ENCODE measurements at regions not wholly inside any gene's neighbourhood (a gene's known extent, or its start where the extent isn't known, plus 50 kb on each side); places are given as distances from the start of the nearest gene placed in this dataset.
A peak's percentile ranks its signal among the peaks of the same experiment; 100 is the strongest.

DNA sequence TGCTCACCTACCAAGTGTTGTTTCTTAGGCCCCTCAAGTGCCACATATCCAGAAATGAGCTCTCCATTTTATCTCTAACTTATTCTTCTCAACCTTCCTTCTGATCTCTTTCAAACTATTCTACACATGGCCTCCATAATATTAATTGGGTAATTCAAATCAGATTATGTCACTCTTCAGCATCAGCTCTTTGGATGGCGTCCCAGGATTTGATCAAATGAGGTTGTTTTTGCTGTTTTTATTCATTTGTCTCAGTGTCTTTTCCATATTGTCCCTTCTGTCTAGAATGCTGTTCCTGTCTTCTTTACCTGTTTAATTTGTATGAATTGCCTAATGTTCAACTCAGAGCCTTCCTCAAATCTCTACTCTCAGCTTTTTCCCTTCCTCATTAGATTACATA, 234.6 kb upstream of the CXCL12 start:
- DNase-seq (ENCODE audit: low read depth), result no peak

DNA sequence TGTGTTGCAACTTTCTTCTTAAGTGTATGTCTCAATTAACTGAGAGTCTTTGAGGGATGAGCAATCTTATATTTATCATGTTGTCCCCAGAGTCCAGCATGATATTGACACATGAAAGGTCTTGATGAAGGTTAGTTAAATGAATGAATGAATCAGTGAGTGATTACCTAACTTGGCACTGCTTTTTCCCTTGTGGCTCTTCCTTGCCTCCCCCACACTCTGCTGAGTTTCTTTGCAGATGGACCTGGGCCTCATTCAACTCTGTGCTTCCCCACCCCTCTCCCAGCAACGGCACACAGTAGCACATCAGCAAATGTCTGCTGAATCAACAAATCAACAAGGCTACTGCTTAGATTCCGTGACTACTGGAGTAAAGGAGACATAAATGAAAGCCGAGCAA, 235.1 kb upstream of the CXCL12 start:
- DNase-seq (ENCODE audit: low read depth), result no peak

DNA sequence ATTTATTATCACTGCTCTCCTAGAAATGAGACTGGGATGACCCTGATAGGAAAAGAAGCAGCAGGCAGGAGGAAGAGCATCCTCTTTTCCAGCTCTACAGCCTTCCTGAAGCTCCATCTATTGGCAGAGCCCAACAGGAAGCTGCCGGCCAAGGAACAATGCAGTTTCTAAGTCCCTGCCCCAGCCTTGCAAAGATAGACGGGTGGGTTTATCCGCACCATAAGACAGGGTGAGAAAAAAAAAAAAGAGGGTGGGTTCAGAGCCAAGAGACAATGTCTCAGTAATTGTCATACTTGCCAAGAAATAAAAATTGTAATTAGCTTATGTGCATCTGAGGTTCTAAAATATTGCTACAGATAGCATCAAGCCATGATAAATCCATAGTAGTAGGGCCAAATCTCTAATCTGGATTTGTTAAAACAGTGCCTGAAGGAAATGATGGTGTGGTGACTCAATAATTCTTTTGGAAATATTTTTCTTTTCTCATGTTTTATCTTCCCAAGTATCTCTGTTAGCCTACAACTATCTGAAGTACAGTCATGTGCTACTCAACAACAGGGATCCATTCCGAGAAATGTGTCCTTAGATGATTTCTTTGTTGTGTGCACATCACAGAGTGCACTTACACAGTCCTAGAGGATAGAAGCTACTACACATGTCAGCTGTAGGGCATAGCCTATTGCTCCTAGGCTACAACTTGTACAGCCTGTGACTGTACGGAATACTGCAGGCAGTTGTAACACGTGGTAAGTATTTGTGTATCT, 242.9 kb upstream of the CXCL12 start:
- DNase-seq (ENCODE audit: low read depth), result peak; percentile 84

DNA sequence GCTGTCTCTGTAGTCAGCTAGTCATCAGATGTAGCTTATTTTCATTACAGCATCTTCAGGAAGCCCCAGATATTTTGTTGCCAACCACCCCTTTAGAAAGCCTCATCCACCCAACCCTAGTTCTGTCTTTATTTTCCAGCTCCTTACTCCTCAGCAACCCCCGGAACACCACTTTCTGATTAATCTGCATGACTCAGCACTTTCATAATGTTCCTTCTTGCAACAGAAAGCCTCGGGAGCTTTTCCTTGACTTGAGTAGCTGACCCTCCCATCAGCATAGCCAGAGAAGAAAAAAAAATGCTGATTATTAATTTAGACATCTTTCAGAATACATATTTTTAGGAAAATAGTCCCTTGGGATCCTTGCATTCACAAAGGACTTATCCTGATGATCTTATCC, 244.0 kb upstream of the CXCL12 start:
- peak; percentile 84 for DNase-seq (ENCODE audit: low read depth)

DNA sequence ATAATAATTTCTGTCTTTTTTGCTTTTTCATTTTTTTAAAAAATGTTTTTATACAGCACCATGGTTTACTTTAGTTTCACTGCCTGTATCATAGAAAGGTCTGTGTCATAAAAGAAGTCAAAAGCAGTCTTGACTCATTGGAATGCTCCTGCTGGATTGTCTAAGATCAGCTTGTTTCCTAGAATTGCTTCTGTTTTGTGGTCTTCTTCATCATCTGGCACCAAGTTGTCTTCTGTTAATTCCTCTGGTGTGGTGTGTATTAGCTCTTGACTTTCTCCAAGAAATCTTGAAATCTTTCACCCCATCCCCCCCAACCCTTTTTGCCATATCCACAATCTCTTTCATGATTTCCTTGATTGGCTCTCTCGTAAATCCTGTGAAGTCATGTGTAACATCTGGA, 250.3 kb upstream of the CXCL12 start:
- no peak for DNase-seq (ENCODE audit: low read depth)

DNA sequence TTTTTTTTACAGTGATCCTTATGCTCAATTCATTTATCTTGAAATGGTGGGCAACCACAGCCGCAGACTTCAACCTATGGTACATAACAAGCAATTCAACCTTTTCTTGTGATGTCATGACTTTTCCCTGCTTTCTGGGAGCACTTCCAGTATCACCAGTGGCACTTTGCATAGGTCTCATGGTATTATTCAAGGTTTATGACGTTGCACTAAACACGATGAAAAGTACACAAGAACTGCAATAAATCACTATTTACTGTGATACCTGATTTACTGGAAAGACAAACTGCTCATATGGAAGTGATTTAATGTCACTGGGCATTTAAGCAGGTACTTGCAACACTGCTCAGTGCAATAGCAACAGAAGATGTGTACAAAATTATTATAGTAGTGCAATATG, 251.7 kb upstream of the CXCL12 start:
- DNase-seq (ENCODE audit: low read depth), result no peak

DNA sequence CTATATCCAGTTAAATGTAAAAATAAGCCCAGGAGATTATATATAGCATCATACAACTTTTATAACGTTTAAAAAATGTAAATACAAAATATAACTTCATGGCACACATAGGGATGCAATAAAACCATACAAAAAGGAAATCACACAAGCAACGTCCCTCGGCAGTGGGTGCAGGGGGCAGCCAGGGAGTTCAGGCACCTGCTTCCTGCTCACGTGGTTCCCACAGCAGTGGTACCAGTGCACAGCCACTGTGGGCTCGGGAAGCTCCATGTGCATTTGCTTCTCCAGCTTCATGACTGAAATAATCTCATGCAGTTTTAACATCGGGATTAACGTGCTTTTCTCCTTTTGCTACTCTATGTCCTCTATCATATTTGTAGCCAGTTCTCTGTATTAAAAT, 255.5 kb upstream of the CXCL12 start:
- DNase-seq (ENCODE audit: low read depth), result no peak

DNA sequence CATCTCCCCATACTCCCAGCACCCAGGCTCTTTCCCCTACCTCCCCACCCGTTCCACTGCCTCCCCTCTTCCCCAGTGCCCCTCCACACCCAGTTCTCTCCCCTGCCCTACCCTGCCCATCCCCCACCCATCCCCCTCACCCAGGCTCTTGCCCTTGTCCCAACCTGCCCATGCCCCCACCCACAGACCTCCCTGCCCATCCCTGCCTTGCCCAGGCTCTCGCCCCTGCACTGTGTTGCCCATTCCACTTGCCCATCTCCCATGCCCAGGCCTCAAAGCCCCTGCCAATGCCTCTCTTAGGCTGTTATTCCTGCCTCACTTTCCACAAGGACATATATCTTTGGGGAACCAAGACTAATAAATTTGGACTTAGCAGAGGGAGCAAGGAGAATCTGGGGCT, 262.6 kb upstream of the CXCL12 start:
- DNase-seq (ENCODE audit: low read depth), result no peak

DNA sequence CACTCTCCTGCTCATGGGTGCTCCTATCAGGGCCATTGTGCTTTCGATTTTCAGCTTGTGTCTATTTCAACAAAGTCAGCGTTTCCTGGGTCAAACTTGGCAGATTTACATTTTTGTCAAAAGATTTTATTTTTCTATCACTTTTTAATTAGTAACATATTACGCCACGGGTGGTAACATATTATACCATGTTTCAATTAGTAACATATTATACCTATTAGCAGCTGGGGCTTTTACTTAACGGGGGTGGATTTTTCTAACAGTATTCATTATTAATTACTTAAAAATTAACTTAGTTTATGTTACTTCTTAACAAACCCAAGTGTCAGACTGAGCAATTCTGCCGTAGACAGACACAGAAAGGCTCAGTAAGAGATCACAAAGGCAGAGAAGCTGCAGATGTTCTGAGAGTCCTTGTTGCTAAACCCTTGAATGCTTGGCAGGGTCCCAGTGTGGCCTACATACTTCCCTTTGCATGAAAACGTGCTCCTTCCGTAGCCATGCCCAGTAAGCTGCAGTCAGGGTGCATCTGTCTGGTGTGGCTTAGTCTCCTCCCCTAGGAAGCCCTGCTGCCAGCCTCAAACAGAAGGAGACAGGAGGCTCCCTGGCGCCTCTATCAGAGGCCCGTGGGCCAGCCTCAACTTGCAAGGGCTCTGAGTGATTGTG, 263.1 kb upstream of the CXCL12 start:
- no peak for DNase-seq (ENCODE audit: low read depth)

DNA sequence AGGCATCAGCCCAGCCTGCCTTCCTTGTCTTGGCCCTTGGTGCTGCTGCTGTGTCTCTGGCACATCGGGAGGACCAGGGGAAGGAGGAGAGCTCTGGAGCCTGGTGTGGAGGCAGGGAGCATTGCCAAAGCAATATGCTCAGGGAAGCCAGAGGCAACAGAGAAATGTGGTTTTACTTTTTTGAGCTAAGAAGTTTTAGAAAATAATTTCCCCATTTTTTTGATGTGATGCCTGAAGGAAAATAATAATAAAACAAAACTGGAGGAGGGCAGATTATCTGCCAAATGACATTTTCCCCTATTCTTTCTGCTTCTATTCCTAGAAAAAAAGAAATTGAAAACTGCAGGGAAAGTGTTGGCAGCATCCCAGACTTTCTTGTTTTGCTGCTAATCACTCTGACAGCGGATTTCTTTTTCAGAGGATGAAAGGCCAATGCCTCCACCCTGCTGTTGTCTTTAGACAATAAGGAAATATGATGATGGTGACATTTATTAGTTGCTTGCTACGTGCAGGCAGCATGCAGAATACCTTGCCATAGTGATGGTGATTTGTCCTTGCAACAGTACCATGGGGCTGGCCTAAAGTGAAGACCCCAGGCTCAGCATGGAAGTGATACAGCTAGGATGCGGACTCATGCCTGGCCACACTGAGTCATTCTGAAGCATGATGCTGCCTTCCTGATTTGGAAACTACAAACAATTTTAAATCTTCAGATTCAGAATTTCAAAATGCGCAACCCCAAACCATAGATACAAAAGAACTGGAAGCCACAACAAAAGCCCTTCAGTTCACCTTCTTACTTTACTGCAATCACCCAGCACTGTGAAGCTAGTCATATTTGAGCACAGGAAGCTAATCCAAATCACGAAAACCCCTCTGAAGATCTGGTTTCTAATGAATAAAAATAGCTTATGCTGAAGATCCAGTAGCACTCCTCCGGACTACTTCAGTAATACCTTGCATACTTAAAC, 260.2 kb upstream of the TMEM72 start:
- peak; percentile 34 for DNase-seq (ENCODE audit: low read depth)

DNA sequence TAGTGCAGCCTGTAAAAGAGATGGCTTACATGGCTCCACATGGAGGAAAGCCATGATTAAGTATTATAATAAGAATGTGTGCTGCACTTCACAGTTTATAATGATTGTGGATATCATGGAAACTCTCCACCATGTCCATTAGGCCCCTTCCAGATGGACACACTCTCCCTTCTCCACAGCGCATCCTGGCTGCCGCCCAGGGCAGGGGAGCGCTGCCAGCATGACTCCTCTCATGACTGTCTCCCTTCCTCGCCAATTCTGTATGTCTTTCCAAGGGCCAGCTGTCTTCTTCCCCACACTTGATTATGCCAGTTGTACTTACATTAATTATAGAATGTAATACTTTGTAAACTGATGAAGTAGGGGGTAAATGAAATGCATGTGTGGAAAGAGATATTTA, 259.3 kb upstream of the TMEM72 start:
- no peak for DNase-seq (ENCODE audit: low read depth)

DNA sequence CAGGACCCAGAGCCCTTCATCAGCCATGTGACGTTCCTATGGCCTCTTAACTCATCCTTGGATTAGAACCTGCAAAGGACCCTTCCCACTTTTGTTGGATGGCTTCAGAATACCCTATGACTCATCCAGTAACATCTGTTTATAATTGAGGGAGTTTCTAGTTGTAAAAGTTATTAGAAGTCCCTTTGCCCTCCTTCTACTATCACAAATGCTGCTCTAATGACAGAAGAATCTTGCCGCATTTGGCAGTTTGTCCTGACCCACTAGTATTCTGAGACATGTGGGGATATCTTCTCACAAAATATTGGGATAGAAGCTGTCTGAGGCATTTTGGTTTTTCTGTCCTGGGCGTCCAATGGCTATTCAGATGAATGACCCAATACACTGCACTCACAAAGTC, 251.8 kb upstream of the TMEM72 start:
- no peak for DNase-seq (ENCODE audit: low read depth)

DNA sequence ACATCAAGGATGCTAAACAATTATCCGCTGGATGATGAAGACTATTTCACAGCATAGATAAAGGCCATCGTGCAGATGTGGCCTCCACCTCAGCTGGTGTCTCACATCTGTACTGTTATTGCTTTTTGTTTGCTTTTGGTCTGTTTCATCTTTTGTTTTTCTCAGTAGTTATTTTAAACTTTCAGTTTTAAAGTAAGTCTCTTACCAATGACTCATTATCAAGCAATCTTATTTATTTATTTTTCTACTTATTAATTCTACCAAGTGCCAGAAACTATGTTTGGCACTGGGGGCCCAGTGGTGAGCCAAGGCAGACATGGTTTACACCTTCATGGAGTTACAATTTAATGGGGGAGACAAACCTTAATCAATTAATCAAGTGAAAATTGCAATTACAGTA, 250.9 kb upstream of the TMEM72 start:
- DNase-seq (ENCODE audit: low read depth), result peak; percentile 45

DNA sequence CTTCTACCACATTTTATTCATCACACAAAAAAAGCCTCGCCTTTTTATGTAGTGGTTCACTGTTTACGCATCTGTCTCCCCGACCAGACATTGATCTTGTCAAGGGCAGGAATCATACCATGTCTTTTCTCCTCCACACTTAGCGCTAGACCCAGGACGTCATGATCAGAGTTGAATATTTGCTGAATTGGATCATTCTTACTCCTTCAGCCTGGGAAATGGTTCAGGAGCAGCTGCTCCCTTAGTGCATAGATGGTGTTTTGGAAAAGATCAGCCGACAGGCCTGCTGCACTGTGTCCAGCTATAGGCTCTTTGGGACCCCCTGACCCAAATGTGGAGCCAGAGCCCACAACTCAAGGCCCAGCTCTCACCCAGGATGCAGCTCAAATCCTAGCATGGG, 249.1 kb upstream of the TMEM72 start:
- DNase-seq (ENCODE audit: low read depth), result no peak

DNA sequence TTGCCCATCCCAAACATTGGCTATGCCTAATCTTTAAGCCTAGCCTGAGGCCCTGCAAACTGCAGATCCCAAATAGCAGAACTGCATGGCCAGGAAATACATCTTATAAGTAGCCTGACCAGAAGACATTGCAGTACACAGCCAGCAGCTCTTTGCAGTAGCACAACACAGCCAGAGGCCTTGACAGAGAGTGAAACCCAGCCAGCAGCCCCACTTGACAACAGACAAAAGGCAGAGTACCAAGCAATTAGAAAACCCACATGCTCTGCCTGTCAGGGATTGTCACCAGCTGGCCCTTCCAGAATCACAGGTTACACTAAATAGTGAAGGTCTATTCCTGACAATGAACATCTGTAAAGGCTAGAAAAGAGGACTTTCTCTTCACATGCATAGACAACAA, 242.8 kb upstream of the TMEM72 start:
- no peak for DNase-seq (ENCODE audit: low read depth)

DNA sequence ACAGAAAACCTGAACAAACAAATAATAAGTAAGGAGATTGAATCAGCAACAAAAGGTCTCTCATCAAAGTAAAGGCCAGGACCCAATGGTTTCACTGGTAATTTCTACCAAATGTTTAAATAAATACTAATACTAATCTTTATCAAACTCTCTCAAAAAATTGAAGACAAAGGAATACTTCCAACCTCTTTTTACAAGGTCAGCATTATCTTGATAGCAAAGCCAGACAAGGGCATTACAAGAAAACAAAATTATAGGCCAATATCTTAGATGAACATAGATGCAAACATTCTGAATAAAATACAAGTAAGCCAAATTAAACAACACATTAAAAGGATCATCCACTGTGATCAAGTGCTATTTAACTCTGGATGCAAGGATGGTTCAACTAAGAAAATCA, 239.8 kb upstream of the TMEM72 start:
- DNase-seq (ENCODE audit: low read depth), result no peak

DNA sequence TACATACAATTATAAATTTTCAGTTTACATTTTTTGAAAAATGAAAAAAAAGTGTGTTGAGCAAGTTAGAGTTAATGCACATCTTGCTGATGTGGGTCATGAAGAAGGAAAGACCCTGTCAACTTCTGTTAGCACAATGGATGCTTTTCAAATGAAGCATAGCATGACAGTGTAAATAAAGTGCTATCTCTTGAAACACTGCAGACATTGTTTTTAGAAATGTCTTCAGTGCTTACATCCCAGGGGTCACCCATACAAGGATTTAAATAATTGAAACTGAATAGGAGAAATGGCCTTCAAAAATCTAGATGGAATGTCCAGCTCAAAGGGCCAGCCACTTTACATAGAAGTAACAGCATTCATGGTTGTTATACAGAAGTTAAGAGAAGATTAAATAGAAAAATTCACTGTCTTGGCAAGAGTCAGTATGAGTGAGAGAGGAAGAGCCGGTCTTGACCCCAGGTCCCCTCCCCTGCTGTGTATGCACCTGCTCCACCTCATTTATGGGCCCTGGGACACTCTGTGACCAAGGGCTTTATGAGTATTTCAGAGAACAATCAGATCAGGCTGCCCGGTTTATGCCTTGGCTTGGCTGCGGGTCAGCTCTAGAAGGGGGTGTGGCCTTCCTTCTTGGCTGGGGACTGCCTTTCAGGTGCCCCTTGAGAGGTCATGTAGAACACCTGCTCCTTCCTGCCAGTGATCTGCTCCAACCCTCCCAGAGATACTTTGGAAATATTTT, 237.7 kb upstream of the TMEM72 start:
- DNase-seq (ENCODE audit: low read depth), result no peak

DNA sequence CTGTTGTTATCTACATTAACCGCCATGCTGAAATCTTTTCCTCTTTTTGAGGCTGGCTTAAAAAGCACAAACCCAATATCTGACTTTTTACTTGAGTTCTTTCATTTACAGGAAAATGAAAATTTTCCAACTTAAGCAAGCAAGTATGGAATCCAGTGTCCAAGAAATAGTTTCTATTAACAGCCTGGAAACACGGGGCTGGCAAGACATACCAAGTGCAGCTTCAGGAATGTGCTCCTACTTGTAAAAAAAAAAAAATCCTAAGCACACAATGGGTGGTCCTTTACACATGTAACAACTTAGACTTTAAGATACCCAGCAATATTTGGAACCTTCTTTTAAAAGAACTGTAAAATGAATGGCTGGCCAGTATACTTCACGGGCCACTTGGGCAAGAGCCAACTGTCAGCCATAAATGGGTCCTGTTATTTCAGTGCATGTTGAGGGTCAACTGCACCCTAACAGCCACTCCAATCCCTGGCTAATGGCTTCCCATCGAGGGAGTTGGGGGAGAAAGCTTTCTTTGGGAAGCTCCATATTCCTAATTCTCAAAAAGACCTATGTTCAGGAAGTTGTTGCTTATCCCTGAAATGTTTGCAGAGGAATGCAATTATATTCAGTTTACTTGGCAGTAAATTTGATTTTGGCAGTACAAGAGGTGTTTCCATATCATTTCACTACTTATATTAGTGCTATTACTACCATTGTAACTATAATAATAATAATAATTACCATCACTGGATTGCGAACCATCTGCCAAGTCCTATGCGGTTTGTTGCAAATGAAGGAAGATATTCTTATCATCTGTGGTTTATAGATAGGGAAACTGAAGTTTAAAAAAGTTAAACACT, 236.4 kb upstream of the TMEM72 start:
- no peak for DNase-seq (ENCODE audit: low read depth)

DNA sequence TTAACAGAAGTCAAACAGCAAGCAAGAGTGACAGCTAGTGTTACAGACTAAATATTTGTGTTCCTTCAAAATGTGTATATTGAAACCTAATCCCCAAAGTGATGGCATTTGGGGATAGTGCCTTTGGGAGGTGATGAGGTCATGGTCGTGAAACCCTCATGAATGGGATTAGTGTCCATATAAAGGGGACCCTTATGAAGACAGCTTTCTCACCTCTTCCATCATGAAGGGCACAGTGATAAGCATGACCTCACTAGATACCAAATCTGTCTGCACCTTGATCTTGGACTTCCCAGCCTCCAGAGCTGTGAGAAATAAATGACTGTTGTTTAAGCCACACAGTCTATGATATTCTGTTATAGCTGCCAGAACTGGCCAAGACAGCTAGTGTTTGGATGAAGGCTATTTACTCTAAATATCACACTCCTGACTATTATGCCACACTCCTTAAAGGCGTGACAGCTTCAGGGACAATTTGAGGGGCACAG, 235.7 kb upstream of the TMEM72 start:
- no peak for DNase-seq (ENCODE audit: low read depth)

DNA sequence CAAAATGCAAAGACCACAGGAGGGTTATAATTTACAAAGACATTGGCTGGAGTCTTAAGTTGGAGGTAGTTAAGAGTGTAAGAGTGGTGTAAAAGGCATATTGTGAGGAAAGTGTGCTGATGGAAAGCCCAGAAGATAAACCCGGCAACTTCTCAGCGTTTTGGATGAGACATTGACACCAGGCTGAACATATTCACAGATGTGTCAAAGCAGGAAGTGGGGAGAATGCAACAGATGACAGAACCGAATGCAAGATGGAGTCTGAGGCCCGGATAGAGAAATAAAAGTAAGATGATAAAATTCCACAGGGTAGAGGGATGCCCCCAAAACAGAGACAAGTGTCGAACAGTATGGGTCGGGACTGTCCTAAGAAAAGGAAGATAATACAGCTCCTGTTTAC, 230.4 kb upstream of the TMEM72 start:
- no peak for DNase-seq (ENCODE audit: low read depth)

DNA sequence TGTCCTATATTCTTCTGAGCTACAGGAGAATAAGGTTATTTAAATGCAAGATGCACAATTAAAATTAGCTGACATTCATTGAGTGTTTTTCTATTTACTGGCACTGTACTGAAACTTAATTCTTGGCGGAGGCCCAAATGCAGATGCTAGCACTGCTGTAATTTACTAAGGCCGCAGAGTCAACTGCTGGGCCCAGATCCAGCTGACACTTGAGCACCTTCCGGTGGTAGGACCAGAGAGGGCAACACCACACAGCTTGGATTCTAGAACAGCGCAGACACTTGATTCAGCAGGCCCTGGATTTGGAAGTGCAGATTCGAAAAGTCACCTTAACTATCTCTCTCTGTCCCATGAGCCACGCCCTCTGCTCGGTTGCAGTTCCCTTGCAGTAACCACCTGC, 228.6 kb upstream of the TMEM72 start:
- no peak for DNase-seq (ENCODE audit: low read depth)
